Brain microvascular endothelial cell (primary cell): ENCODE measurements at regions not wholly inside any gene's neighbourhood (a gene's known extent, or its start where the extent isn't known, plus 50 kb on each side); places are given as distances from the start of the nearest gene placed in this dataset.

Experiments used
- DNase-seq: peaks from one replicate; pipeline ENCODE4 v3.0.0-alpha.2; 2020
- H3K27ac ChIP-seq: fragments of 250-450 bp; sonication (Bioruptor Pico); 2 replicates; pipeline ENCODE4 v1.5.1; 2020; ENCODE audit warnings: mild to moderate bottlenecking, moderate library complexity
- H3K27me3 ChIP-seq: fragments of 250-450 bp; sonication (Bioruptor Pico); replicated peaks from 2 replicates; pipeline ENCODE4 v1.5.1; 2020; ENCODE audit warnings: mild to moderate bottlenecking
- H3K36me3 ChIP-seq: fragments of 250-450 bp; sonication (Bioruptor Pico); replicated peaks from 2 replicates; pipeline ENCODE4 v1.5.1; 2020; ENCODE audit warnings: mild to moderate bottlenecking
- H3K4me3 ChIP-seq: 2 replicates; pipeline ENCODE4 v1.5.1; 2011; ENCODE audit warnings: low read depth, mild to moderate bottlenecking, control low read depth, low read length, moderate library complexity
- CTCF ChIP-seq: IDR thresholded peaks from 2 replicates; pipeline ENCODE4 v1.5.1; 2011; ENCODE audit warnings: low read depth, mild to moderate bottlenecking, moderate library complexity, low read length, control low read depth, inconsistent platforms; ENCODE audit errors: missing control alignments
- in situ Hi-C: cut with HindIII; loops from 2 replicates; pipeline ENCODE4 v1.10.0; 2017; ENCODE audit warnings: low sequenced_read_pairs, low pct_ligation_motif_present

GRCh38 chr18:75624869-75625268, 197.4 kb upstream of the SMIM21 start:
- H3K27me3 ChIP-seq, result no peaks in the 10 kb centered on the region
- no peak overlapping the region for H3K4me3 ChIP-seq
- no peaks in the 10 kb centered on the region for H3K36me3 ChIP-seq
- H3K27ac ChIP-seq, result no peak overlapping the region
- no peak for DNase-seq
- in situ Hi-C loops, result no loop called here
- TF ChIP-seq CTCF, result no peak

GRCh38 chr18:75621818-75622217, 194.3 kb upstream of the SMIM21 start:
- DNase-seq, result no peak
- no peak overlapping the region for H3K27ac ChIP-seq
- no peaks in the 10 kb centered on the region for H3K27me3 ChIP-seq
- in situ Hi-C loops, result no loop called here
- no peaks in the 10 kb centered on the region for H3K36me3 ChIP-seq
- no peak for TF ChIP-seq CTCF
- H3K4me3 ChIP-seq, result no peak overlapping the region

GRCh38 chr18:75618146-75618545, 190.6 kb upstream of the SMIM21 start:
- in situ Hi-C loops, result no loop called here
- no peak overlapping the region for H3K27ac ChIP-seq
- DNase-seq, result no peak

GRCh38 chr18:75612456-75612855, 185.0 kb upstream of the SMIM21 start:
- H3K27me3 ChIP-seq, result no peaks in the 10 kb centered on the region
- H3K4me3 ChIP-seq, result no peak overlapping the region
- no peak for TF ChIP-seq CTCF
- H3K27ac ChIP-seq, result no peak overlapping the region
- no peaks in the 10 kb centered on the region for H3K36me3 ChIP-seq
- no peak for DNase-seq
- in situ Hi-C loops, result no loop called here

More at GRCh38 chr18:75618146-75618545, 190.6 kb upstream of the SMIM21 start:
- Histone ChIP-seq H3K36me3 (no peaks in the 10 kb centered on the region), H3K27me3 (no peaks in the 10 kb centered on the region), H3K4me3 (no peak overlapping the region)
- TF ChIP-seq CTCF, result no peak

GRCh38 chr18:75607701-75608100, 180.2 kb upstream of the SMIM21 start:
- no peaks in the 10 kb centered on the region for H3K27me3 ChIP-seq
- H3K27ac ChIP-seq, result no peak overlapping the region
- no peak for DNase-seq
- H3K36me3 ChIP-seq, result no peaks in the 10 kb centered on the region
- H3K4me3 ChIP-seq, result no peak overlapping the region
- in situ Hi-C loops, result no loop called here
- no peak for TF ChIP-seq CTCF

- no peaks in the 10 kb centered on the region for H3K36me3 ChIP-seq
- H3K27me3 ChIP-seq, result no peaks in the 10 kb centered on the region
- in situ Hi-C loops, result no loop called here
- no peak for TF ChIP-seq CTCF
- H3K4me3 ChIP-seq, result no peak overlapping the region
- H3K27ac ChIP-seq, result no peak overlapping the region
- no peak for DNase-seq
Observed at GRCh38 chr18:75592527-75592926, 165.0 kb upstream of the SMIM21 start.
